ENCODE measurements at regions not wholly inside any gene's neighbourhood (a gene's known extent, or its start where the extent isn't known, plus 50 kb on each side); places are given as distances from the start of the nearest gene placed in this dataset.

GRCh38 chr6:74872754-74873476 is 332.9 kb downstream of the COL12A1 start:
- Histone ChIP-seq H3K9me3 (no peaks in the 10 kb centered on the region), H3K27me3 (no peaks in the 10 kb centered on the region), H3K36me3 (no peaks in the 10 kb centered on the region), H3K4me3 (no peak overlapping the region), H3K4me1 (no peaks in the 10 kb centered on the region), H3K27ac (no peak overlapping the region)
- intact Hi-C loops (cut with DNase I; ENCODE audit: low total_unique reads), result no loop called here
- TF ChIP-seq CTCF (IDR thresholded peaks at IDR 0.05 in 4 of 5, conservative IDR thresholded peaks at IDR 0.05 in 1 of 5) (no peak), POLR2A (IDR thresholded peaks at IDR 0.05) (no peak)
- in situ Hi-C loops (cut with MboI; ENCODE audit: low sequenced_read_pairs in 4 of 4), result no loop called here
- ATAC-seq (no peak), DNase-seq (no peak)

- no peaks in the 10 kb centered on the region for H3K9me3 ChIP-seq
- H3K4me1 ChIP-seq, result no peaks in the 10 kb centered on the region
- no peak overlapping the region for H3K4me3 ChIP-seq
- ATAC-seq (no peak), DNase-seq (no peak)
- intact Hi-C loops (cut with DNase I; ENCODE audit: low total_unique reads) (no loop called here), in situ Hi-C loops (cut with MboI; ENCODE audit: low sequenced_read_pairs in 4 of 4) (no loop called here)
- H3K27me3 ChIP-seq, result no peaks in the 10 kb centered on the region
- no peaks in the 10 kb centered on the region for H3K36me3 ChIP-seq
- no peak for TF ChIP-seq POLR2A (IDR thresholded peaks at IDR 0.05)
- TF ChIP-seq CTCF (IDR thresholded peaks at IDR 0.05 in 4 of 5, conservative IDR thresholded peaks at IDR 0.05 in 1 of 5), result no peak
- H3K27ac ChIP-seq, result no peak overlapping the region
Observed at GRCh38 chr6:74871757-74872156, 334.1 kb downstream of the COL12A1 start.

- in situ Hi-C loops (cut with MboI; ENCODE audit: low sequenced_read_pairs in 4 of 4), result no loop called here
- Histone ChIP-seq H3K36me3 (no peaks in the 10 kb centered on the region), H3K4me1 (no peaks in the 10 kb centered on the region), H3K4me3 (no peak overlapping the region), H3K27ac (no peak overlapping the region), H3K27me3 (no peaks in the 10 kb centered on the region), H3K9me3 (no peaks in the 10 kb centered on the region)
- TF ChIP-seq CTCF (IDR thresholded peaks at IDR 0.05 in 4 of 5, conservative IDR thresholded peaks at IDR 0.05 in 1 of 5) (no peak), POLR2A (IDR thresholded peaks at IDR 0.05) (no peak)
- DNase-seq (no peak), ATAC-seq (no peak)
- intact Hi-C loops (cut with DNase I; ENCODE audit: low total_unique reads), result no loop called here
Observed at GRCh38 chr6:74870403-74870802, 335.4 kb downstream of the COL12A1 start.

- no peak for TF ChIP-seq POLR2A (IDR thresholded peaks at IDR 0.05)
- TF ChIP-seq CTCF (IDR thresholded peaks at IDR 0.05 in 4 of 5, conservative IDR thresholded peaks at IDR 0.05 in 1 of 5), result no peak
- Histone ChIP-seq H3K4me3 (no peak overlapping the region), H3K27ac (no peak overlapping the region), H3K36me3 (no peaks in the 10 kb centered on the region), H3K27me3 (no peaks in the 10 kb centered on the region), H3K9me3 (no peaks in the 10 kb centered on the region), H3K4me1 (no peaks in the 10 kb centered on the region)
- intact Hi-C loops (cut with DNase I; ENCODE audit: low total_unique reads), result no loop called here
- ATAC-seq (no peak), DNase-seq (no peak)
- in situ Hi-C loops (cut with MboI; ENCODE audit: low sequenced_read_pairs in 4 of 4), result no loop called here
Observed at GRCh38 chr6:74867291-74867690, 338.6 kb downstream of the COL12A1 start.

- no peak for ATAC-seq
- DNase-seq, result no peak
- H3K4me3 ChIP-seq, result no peak overlapping the region
- no peaks in the 10 kb centered on the region for H3K9me3 ChIP-seq
- in situ Hi-C loops (cut with MboI; ENCODE audit: low sequenced_read_pairs in 4 of 4) (no loop called here), intact Hi-C loops (cut with DNase I; ENCODE audit: low total_unique reads) (no loop called here)
- TF ChIP-seq CTCF (IDR thresholded peaks at IDR 0.05 in 4 of 5, conservative IDR thresholded peaks at IDR 0.05 in 1 of 5) (no peak), POLR2A (IDR thresholded peaks at IDR 0.05) (no peak)
- H3K27ac ChIP-seq, result no peak overlapping the region
- H3K36me3 ChIP-seq, result no peaks in the 10 kb centered on the region
- no peaks in the 10 kb centered on the region for H3K27me3 ChIP-seq
- H3K4me1 ChIP-seq, result no peaks in the 10 kb centered on the region
Observed at GRCh38 chr6:74863968-74864367, 341.9 kb downstream of the COL12A1 start.
